IMR-90 (cell line): ENCODE measurements at regions not wholly inside any gene's neighbourhood (a gene's known extent, or its start where the extent isn't known, plus 50 kb on each side); places are given as distances from the start of the nearest gene placed in this dataset.

Experiments
- ATAC-seq: fragments of 200-7000 bp; cut with Tn5 transposase; 2 replicates; pipeline ENCODE4 v1.9.1; 2020; ENCODE audit warnings: low read depth, mild to moderate bottlenecking, moderate library complexity
- BruUV-seq: library from RNA; stranded (reverse); fragments of 400-500 nt; replicated peaks from 2 replicates; lab custom pipeline; 2021; lab: Mats Ljungman, UMichigan
- CTCF ChIA-PET: fragments of 300-600 bp; formaldehyde crosslinking; extraction: SDS; loops from one replicate; lab custom pipeline; 2021; ENCODE audit warnings: antibody characterized with exemption; lab: Yijun Ruan, JAX
- POLR2A ChIA-PET: fragments of 300-600 bp; sonication (Branson Sonifier 250); formaldehyde crosslinking; loops from one replicate; lab custom pipeline; 2022; ENCODE audit warnings: antibody characterized with exemption; ENCODE audit not compliant: unreplicated experiment; lab: Charles Lee
- DNase-seq: peaks from one replicate; pipeline ENCODE4 v3.0.0; 2013
- H2AFZ ChIP-seq: replicated peaks from 2 replicates; pipeline ENCODE3; 2013; ENCODE audit warnings: low read length, mild to moderate bottlenecking; ENCODE audit not compliant: poor library complexity
- H2AK5ac ChIP-seq: 2 replicates; pipeline ENCODE4 v1.6.1; 2013; ENCODE audit warnings: low read depth, low read length, inconsistent platforms
- H2AK9ac ChIP-seq: replicated peaks from 2 replicates; pipeline ENCODE3; 2013; ENCODE audit warnings: mild to moderate bottlenecking, low read depth, low read length, moderate library complexity; ENCODE audit not compliant: poor library complexity
- H2BK120ac ChIP-seq: 2 replicates; pipeline ENCODE4 v1.6.1; 2013; ENCODE audit warnings: low read depth, low read length, inconsistent platforms
- H2BK15ac ChIP-seq: 3 replicates; pipeline ENCODE4 v1.6.1; 2013; ENCODE audit warnings: low read depth, low read length, inconsistent platforms
- H2BK20ac ChIP-seq: 2 replicates; pipeline ENCODE4 v1.6.1; 2013; ENCODE audit warnings: low read depth, mild to moderate bottlenecking, inconsistent platforms, low read length, moderate library complexity
- H2BK5ac ChIP-seq: 2 replicates; pipeline ENCODE4 v1.6.1; 2013; ENCODE audit warnings: mild to moderate bottlenecking, low read depth, low read length, inconsistent platforms; ENCODE audit not compliant: poor library complexity, severe bottlenecking
- H3K14ac ChIP-seq: replicated peaks from 2 replicates; pipeline ENCODE4 v1.6.1; 2013; ENCODE audit warnings: low read depth, low read length, inconsistent platforms
- H3K18ac ChIP-seq: 2 replicates; pipeline ENCODE4 v1.6.1; 2013; ENCODE audit warnings: low read depth, low read length, control low read depth
- H3K23ac ChIP-seq: 2 replicates; pipeline ENCODE4 v1.6.1; 2013; ENCODE audit warnings: low read depth, low read length, inconsistent platforms
- H3K27ac ChIP-seq: 2 replicates; pipeline ENCODE4 v1.5.1; 2013; ENCODE audit warnings: mild to moderate bottlenecking, control low read depth, low read length; ENCODE audit not compliant: insufficient read depth
- H3K27me3 ChIP-seq: 2 replicates; pipeline ENCODE4 v1.6.1; 2013; ENCODE audit warnings: low read length; ENCODE audit not compliant: control insufficient read depth, insufficient read depth
- H3K36me3 ChIP-seq: 2 replicates; pipeline ENCODE4 v1.6.1; 2013; ENCODE audit warnings: low read length, mixed read lengths; ENCODE audit not compliant: control insufficient read depth, insufficient read depth
- H3K4ac ChIP-seq: 2 replicates; pipeline ENCODE4 v1.6.1; 2013; ENCODE audit warnings: low read depth, low read length, inconsistent platforms
- H3K4me1 ChIP-seq: 2 replicates; pipeline ENCODE4 v1.6.1; 2013; ENCODE audit warnings: low read length, mixed read lengths; ENCODE audit not compliant: control insufficient read depth, insufficient read depth
- H3K4me2 ChIP-seq: 2 replicates; pipeline ENCODE4 v1.6.1; 2013; ENCODE audit warnings: low read depth, mild to moderate bottlenecking, control low read depth, low read length, moderate library complexity
- H3K4me3 ChIP-seq: 2 replicates; pipeline ENCODE4 v1.5.1; 2013; ENCODE audit warnings: low read depth, mild to moderate bottlenecking, control low read depth, low read length, moderate library complexity; ENCODE audit not compliant: insufficient read depth
- H3K56ac ChIP-seq: 2 replicates; pipeline ENCODE4 v1.6.1; 2013; ENCODE audit warnings: low read length, inconsistent platforms; ENCODE audit not compliant: insufficient read depth; ENCODE audit errors: extremely low read depth
- H3K79me1 ChIP-seq, 2 experiments: 2 replicates each; pipeline ENCODE4 v1.6.1; 2013; ENCODE audit warnings: low read length in 2 of 2, inconsistent platforms in 1 of 2, low read depth in 1 of 2
- H3K9ac ChIP-seq: 2 replicates; pipeline ENCODE4 v1.6.1; 2013; ENCODE audit warnings: low read depth, low read length, control low read depth
- H3K9me1 ChIP-seq: 2 replicates; pipeline ENCODE4 v1.6.1; 2013; ENCODE audit warnings: low read length, inconsistent platforms; ENCODE audit not compliant: insufficient read depth
- H3K9me3 ChIP-seq: 2 replicates; pipeline ENCODE4 v1.6.1; 2013; ENCODE audit warnings: low read length; ENCODE audit not compliant: control insufficient read depth, insufficient read depth
- H4K20me1 ChIP-seq: 2 replicates; pipeline ENCODE4 v1.6.1; 2013; ENCODE audit warnings: low read length, inconsistent platforms; ENCODE audit not compliant: insufficient read depth
- H4K5ac ChIP-seq: 2 replicates; pipeline ENCODE4 v1.6.1; 2013; ENCODE audit warnings: mild to moderate bottlenecking, low read depth, low read length, control low read depth
- H4K8ac ChIP-seq, 2 experiments: 2 replicates each; pipeline ENCODE4 v1.6.1; 2013; ENCODE audit warnings: low read depth in 2 of 2, low read length in 2 of 2, control low read depth in 1 of 2, inconsistent platforms in 1 of 2
- H4K91ac ChIP-seq: 2 replicates; pipeline ENCODE4 v1.6.1; 2013; ENCODE audit warnings: low read depth, low read length, inconsistent platforms; ENCODE audit not compliant: insufficient read depth
- BHLHE40 ChIP-seq: fragments of 150-350 bp; IDR thresholded peaks from 2 replicates; pipeline ENCODE4 v1.6.1; 2016; ENCODE audit warnings: mild to moderate bottlenecking, low read depth, low read length
- FOS ChIP-seq: fragments of 150-350 bp; IDR thresholded peaks from 2 replicates; pipeline ENCODE4 v1.6.1; 2016; ENCODE audit warnings: low read depth, low read length
- MAZ ChIP-seq: IDR thresholded peaks from 2 replicates; pipeline ENCODE4 v1.6.1; 2012; ENCODE audit warnings: low read depth, mild to moderate bottlenecking, low read length, improper control_type of control experiment, moderate library complexity, borderline replicate concordance
- POLR2A ChIP-seq: IDR thresholded peaks from 2 replicates; pipeline ENCODE4 v1.6.1; 2012; ENCODE audit warnings: mild to moderate bottlenecking, low read depth, low read length
- SMC3 ChIP-seq: fragments of 150-350 bp; IDR thresholded peaks from 2 replicates; pipeline ENCODE4 v1.6.1; 2016; ENCODE audit warnings: low read depth, mild to moderate bottlenecking, antibody characterized with exemption, low read length, moderate library complexity
- WGBS, 2 experiments: methylation state at CpG; one replicate each; pipeline versions ENCODE4 v1.1.5 to v1.1.7; 2013; ENCODE audit warnings: missing lambda C conversion rate in 2 of 2; ENCODE audit not compliant: insufficient read length in 1 of 2; ENCODE audit errors: extremely low coverage in 2 of 2; 5-methylcytosine and 5-hydroxymethylcytosine counted together
- dilution Hi-C: fragments of 300-500 bp; cut with HindIII; formaldehyde crosslinking; loops from one replicate; pipeline ENCODE4 v1.14.3; 2018; ENCODE audit warnings: low sequenced_read_pairs; ENCODE audit not compliant: unreplicated experiment
- in situ Hi-C: fragments of 300-500 bp; cut with MboI; formaldehyde crosslinking; loops from 3 replicates; pipeline ENCODE4 v1.14.3; 2019; ENCODE audit warnings: low sequenced_read_pairs, inconsistent platforms, mixed read lengths
- intact Hi-C: fragments of 100-400 bp; cut with micrococcal nuclease; formaldehyde crosslinking; loops from 2 replicates; pipeline ENCODE4 v1.10.0; 2022
- TF ChIP-seq, protein P1 (sequence below): fragments of 150-350 bp; IDR thresholded peaks from 2 replicates; pipeline ENCODE4 v1.6.1; 2017; ENCODE audit warnings: mild to moderate bottlenecking, antibody characterized with exemption, low read length, low read depth
- TF ChIP-seq, protein P2 (sequence below): conservative IDR thresholded peaks from 2 replicates; pipeline ENCODE4 v1.5.1; 2012; ENCODE audit warnings: mild to moderate bottlenecking, low read depth, low read length, improper control_type of control experiment

DNA sequence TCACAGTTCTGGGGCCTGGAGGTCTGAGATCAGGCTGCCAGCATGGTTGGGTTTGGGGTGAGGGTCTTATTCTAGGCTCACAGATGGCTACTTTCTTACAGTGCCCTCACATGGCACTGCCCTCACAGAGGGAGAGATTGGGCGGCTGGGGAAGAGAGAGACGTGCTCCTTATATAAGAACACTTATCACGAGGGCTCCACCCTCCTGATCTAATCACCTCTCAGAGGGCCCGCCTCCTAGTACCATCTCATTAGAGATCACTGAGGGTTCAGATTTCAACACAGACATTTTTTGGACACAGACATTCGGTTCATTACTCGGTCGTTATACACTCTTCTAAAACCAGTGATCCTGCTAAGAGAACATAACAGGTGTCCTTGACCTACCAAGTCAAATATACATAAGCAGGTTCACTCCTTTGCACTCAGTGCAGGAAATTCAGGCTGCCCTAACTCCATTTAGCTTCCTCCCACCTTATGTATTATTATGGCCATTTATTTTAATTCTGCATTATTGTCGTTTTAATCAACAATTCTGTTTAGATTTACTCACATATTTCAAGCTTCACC, 121.7 kb downstream of the ICE1 start:
- Histone ChIP-seq H3K79me1 (no peaks in the 10 kb centered on the region), H3K9me1 (no peaks in the 10 kb centered on the region), H3K18ac (no peak overlapping the region), H2BK15ac (no peak overlapping the region), H2BK20ac (no peak overlapping the region), H3K14ac (no peak overlapping the region), H4K8ac (no peak overlapping the region), H4K91ac (no peak overlapping the region), H3K27me3 (no peaks in the 10 kb centered on the region), H3K9ac (no peak overlapping the region), H3K23ac (no peak overlapping the region), H2AK9ac (no peak overlapping the region), H3K4ac (no peak overlapping the region), H3K27ac (no peak overlapping the region), H3K9me3 (peaks cover 8% of the 10 kb centered on the region; the same call in 1 of the 2 replicates), H3K4me3 (no peak overlapping the region), H2AFZ (no peak overlapping the region), H4K5ac (no peak overlapping the region), H2AK5ac (no peak overlapping the region), H3K4me1 (no peaks in the 10 kb centered on the region), H3K36me3 (no peaks in the 10 kb centered on the region), H4K20me1 (no peaks in the 10 kb centered on the region), H2BK5ac (no peak overlapping the region), H3K4me2 (no peak overlapping the region), H3K56ac (no peak overlapping the region), H2BK120ac (no peak overlapping the region)
- dilution Hi-C loops (no loop called here), intact Hi-C loops (no loop called here), in situ Hi-C loops (no loop called here)
- BruUV-seq = no TSS peak
- DNase-seq (no peak), ATAC-seq (no peak)
- POLR2A ChIA-PET = no interaction called here
- no CpG with 5 or more reads among the region's 8 CpGs for WGBS, 2 experiments
- TF ChIP-seq SMC3 = no peak
- TF ChIP-seq BHLHE40 = no peak
- TF ChIP-seq POLR2A = no peak
- TF ChIP-seq, protein P1, sequence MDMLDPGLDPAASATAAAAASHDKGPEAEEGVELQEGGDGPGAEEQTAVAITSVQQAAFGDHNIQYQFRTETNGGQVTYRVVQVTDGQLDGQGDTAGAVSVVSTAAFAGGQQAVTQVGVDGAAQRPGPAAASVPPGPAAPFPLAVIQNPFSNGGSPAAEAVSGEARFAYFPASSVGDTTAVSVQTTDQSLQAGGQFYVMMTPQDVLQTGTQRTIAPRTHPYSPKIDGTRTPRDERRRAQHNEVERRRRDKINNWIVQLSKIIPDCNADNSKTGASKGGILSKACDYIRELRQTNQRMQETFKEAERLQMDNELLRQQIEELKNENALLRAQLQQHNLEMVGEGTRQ = no peak
- no peak for TF ChIP-seq FOS
- TF ChIP-seq MAZ = no peak
- TF ChIP-seq, protein P2, sequence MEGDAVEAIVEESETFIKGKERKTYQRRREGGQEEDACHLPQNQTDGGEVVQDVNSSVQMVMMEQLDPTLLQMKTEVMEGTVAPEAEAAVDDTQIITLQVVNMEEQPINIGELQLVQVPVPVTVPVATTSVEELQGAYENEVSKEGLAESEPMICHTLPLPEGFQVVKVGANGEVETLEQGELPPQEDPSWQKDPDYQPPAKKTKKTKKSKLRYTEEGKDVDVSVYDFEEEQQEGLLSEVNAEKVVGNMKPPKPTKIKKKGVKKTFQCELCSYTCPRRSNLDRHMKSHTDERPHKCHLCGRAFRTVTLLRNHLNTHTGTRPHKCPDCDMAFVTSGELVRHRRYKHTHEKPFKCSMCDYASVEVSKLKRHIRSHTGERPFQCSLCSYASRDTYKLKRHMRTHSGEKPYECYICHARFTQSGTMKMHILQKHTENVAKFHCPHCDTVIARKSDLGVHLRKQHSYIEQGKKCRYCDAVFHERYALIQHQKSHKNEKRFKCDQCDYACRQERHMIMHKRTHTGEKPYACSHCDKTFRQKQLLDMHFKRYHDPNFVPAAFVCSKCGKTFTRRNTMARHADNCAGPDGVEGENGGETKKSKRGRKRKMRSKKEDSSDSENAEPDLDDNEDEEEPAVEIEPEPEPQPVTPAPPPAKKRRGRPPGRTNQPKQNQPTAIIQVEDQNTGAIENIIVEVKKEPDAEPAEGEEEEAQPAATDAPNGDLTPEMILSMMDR = no peak
- CTCF ChIA-PET = interaction anchor here (0.7 kb wide), 1 partner anchor 50 kb away, joined by 8 read pairs; no protein-coding TSS in a partner anchor
